ENCODE measurements at regions not wholly inside any gene's neighbourhood (a gene's known extent, or its start where the extent isn't known, plus 50 kb on each side); places are given as distances from the start of the nearest gene placed in this dataset.

DNA sequence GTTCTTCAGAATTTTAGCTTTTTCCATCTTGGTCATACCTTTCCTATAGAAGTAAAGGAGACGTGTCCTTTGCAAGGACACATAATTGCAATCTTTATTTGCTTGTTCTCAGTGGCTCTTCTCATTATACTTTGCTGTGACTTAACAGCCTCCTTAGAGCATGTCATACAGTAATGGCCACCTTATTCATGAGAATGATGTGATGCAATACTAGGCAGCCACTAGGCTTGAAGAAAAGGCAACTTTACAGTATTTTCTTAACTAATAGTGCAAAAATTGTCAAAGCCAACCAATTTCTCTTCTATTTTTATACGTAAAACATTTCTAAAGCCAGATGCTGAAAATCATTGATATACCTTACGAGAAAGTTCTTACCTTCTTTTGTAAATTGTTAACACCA lies 1296.8 kb upstream of the EYS start:
- Histone ChIP-seq H2AK5ac (ENCODE audit: low read depth, low read length) (no peak overlapping the region), H2BK12ac (ENCODE audit: low read depth, low read length) (no peak overlapping the region)
- WGBS, 2 experiments (ENCODE audit: extremely low coverage in 1 of 2, insufficient coverage in 1 of 2, insufficient read length in 1 of 2, insufficient replicate concordance in 2 of 2, low coverage in 1 of 2, low lambda C conversion rate in 2 of 2, missing lambda C conversion rate in 1 of 2): 93% methylated on average over 3 of the region's 3 CpGs; no CpG with 5 or more reads in 1 of the 2 experiments

More for the DNA sequence above, 1296.8 kb upstream of the EYS start:
- H4K20me1 ChIP-seq (replicated peaks in 1 of 2; ENCODE audit: control insufficient read depth in 1 of 2, insufficient read depth in 2 of 2, low read length in 2 of 2): no peaks in the 10 kb centered on the region
- H4K8ac ChIP-seq (ENCODE audit: extremely low read depth, insufficient read depth, low read length): no peak overlapping the region
- H2BK15ac ChIP-seq (ENCODE audit: low read length): no peak overlapping the region
- no peaks in the 10 kb centered on the region for H3K4me1 ChIP-seq (replicated peaks in 1 of 4; ENCODE audit: control insufficient read depth in 3 of 4, insufficient read depth in 4 of 4, low read length in 3 of 4)
- ChIA-PET CTCF (ENCODE audit: partially characterized antibody) (no interaction called here), POLR2A (ENCODE audit: partially characterized antibody) (no interaction called here)
- no peak overlapping the region for H2BK120ac ChIP-seq (replicated peaks; ENCODE audit: low read depth, low read length)
- H3K56ac ChIP-seq (replicated peaks; ENCODE audit: insufficient read length, low read depth, low read length): no peak overlapping the region
- no peak overlapping the region for H3K23ac ChIP-seq (ENCODE audit: insufficient read length)
- H4K91ac ChIP-seq (replicated peaks; ENCODE audit: insufficient read length, low read length): no peak overlapping the region
- H2BK20ac ChIP-seq (ENCODE audit: low read length): no peak overlapping the region
- TF ChIP-seq SP2 (IDR thresholded peaks at IDR 0.05; ENCODE audit: low read length) (no peak), CEBPB (IDR thresholded peaks at IDR 0.05; ENCODE audit: low read depth, low read length) (peak; percentile 58; the same call in 1 of the 2 replicates)
- no peaks in the 10 kb centered on the region for H3K79me1 ChIP-seq (ENCODE audit: low read depth, low read length)
- no peak overlapping the region for H3K18ac ChIP-seq (ENCODE audit: extremely low read depth, low read length)
- H3K79me2 ChIP-seq (ENCODE audit: control insufficient read depth in 1 of 2, insufficient read depth in 2 of 2, low read length in 2 of 2): no peaks in the 10 kb centered on the region
- no peak overlapping the region for H3K4ac ChIP-seq (replicated peaks; ENCODE audit: insufficient read length, low read depth, low read length)
- no peaks in the 10 kb centered on the region for H3K36me3 ChIP-seq (ENCODE audit: control insufficient read depth in 2 of 4, insufficient read depth in 4 of 4, low read length in 3 of 4)
- no peak overlapping the region for H4K5ac ChIP-seq (ENCODE audit: insufficient read length, low read depth, low read length)
- H3K23me2 ChIP-seq (ENCODE audit: low read depth, low read length): no peaks in the 10 kb centered on the region
- no peaks in the 10 kb centered on the region for H3K27me3 ChIP-seq (replicated peaks in 1 of 4; ENCODE audit: control insufficient read depth in 3 of 4, extremely low read depth in 1 of 4, insufficient read depth in 3 of 4, low read length in 3 of 4)
- H3K9me3 ChIP-seq (ENCODE audit: insufficient read depth in 2 of 2, low read depth in 1 of 2, low read length in 1 of 2): no peaks in the 10 kb centered on the region
- H2AFZ ChIP-seq (ENCODE audit: low read length): no peak overlapping the region
- FAIRE-seq: no peak
- H2BK5ac ChIP-seq (ENCODE audit: low read depth, low read length): no peak overlapping the region
- DNase-seq (ENCODE audit: low read depth in 1 of 2, low spot score in 2 of 2): no peak
- H3K4me3 ChIP-seq (ENCODE audit: extremely low read depth in 1 of 4, insufficient read depth in 2 of 4, low read depth in 3 of 4, low read length in 4 of 4): no peak overlapping the region
- no peak overlapping the region for H3K14ac ChIP-seq (ENCODE audit: insufficient read length)
- H3K27ac ChIP-seq (ENCODE audit: low read depth, low read length): no peak overlapping the region
- H3K4me2 ChIP-seq (ENCODE audit: insufficient read depth in 1 of 2, low read depth in 2 of 2, low read length in 2 of 2): no peak overlapping the region
- no peak overlapping the region for H3K9ac ChIP-seq (replicated peaks in 1 of 4; ENCODE audit: extremely low read depth in 1 of 4, low read depth in 3 of 4, low read length in 3 of 4)

Data from H1 (cell line).